Body of pancreas (tissue), 4 donors: ENCODE measurements at regions not wholly inside any gene's neighbourhood (a gene's known extent, or its start where the extent isn't known, plus 50 kb on each side); places are given as distances from the start of the nearest gene placed in this dataset.

Experiments used
- CTCF ChIP-seq, 7 experiments: fragments of 450-650 bp in 4 of 7; fragments of 200-600 bp in 3 of 7; sonication (generic) in 3 of 7; IDR thresholded peaks; one replicate each; pipeline ENCODE4 v1.5.1; 2016 to 2019; ENCODE audit warnings: antibody characterized with exemption in 7 of 7
- POLR2A ChIP-seq, 3 donors: fragments of 450-650 bp; IDR thresholded peaks; one replicate each; pipeline ENCODE4 v1.6.1; 2016; ENCODE audit warnings: antibody characterized with exemption in 3 of 3, mild to moderate bottlenecking in 2 of 3

GRCh38 chr11:57126766-57127400 lies 54.9 kb upstream of the LRRC55 start:
- no peak for TF ChIP-seq CTCF (IDR thresholded peaks at IDR 0.05)
- TF ChIP-seq POLR2A (IDR thresholded peaks at IDR 0.05) = no peak
